ENCODE measurements at regions not wholly inside any gene's neighbourhood (a gene's known extent, or its start where the extent isn't known, plus 50 kb on each side); places are given as distances from the start of the nearest gene placed in this dataset.

GRCh38 chr13:24092108-24092507 is 68.4 kb upstream of the SPATA13 start:
- TF ChIP-seq CTCF (IDR thresholded peaks at IDR 0.05; ENCODE audit: low read depth, low read length, poor library complexity, severe bottlenecking), result no peak
- TF ChIP-seq EZH2phosphoT487 (IDR thresholded peaks at IDR 0.05; ENCODE audit: borderline replicate concordance, low read length), result no peak
